IMR-90 (cell line): ENCODE measurements at regions not wholly inside any gene's neighbourhood (a gene's known extent, or its start where the extent isn't known, plus 50 kb on each side); places are given as distances from the start of the nearest gene placed in this dataset.

Experiments
- ATAC-seq: fragments of 200-7000 bp; cut with Tn5 transposase; 2 replicates; pipeline ENCODE4 v1.9.1; 2020; ENCODE audit warnings: low read depth, mild to moderate bottlenecking, moderate library complexity
- BruUV-seq: library from RNA; stranded (reverse); fragments of 400-500 nt; replicated peaks from 2 replicates; lab custom pipeline; 2021; lab: Mats Ljungman, UMichigan
- CTCF ChIA-PET: fragments of 300-600 bp; formaldehyde crosslinking; extraction: SDS; loops from one replicate; lab custom pipeline; 2021; ENCODE audit warnings: antibody characterized with exemption; lab: Yijun Ruan, JAX
- POLR2A ChIA-PET: fragments of 300-600 bp; sonication (Branson Sonifier 250); formaldehyde crosslinking; loops from one replicate; lab custom pipeline; 2022; ENCODE audit warnings: antibody characterized with exemption; ENCODE audit not compliant: unreplicated experiment; lab: Charles Lee
- DNase-seq: peaks from one replicate; pipeline ENCODE4 v3.0.0; 2013
- H2AFZ ChIP-seq: replicated peaks from 2 replicates; pipeline ENCODE3; 2013; ENCODE audit warnings: low read length, mild to moderate bottlenecking; ENCODE audit not compliant: poor library complexity
- H2AK5ac ChIP-seq: 2 replicates; pipeline ENCODE4 v1.6.1; 2013; ENCODE audit warnings: low read depth, low read length, inconsistent platforms
- H2AK9ac ChIP-seq: replicated peaks from 2 replicates; pipeline ENCODE3; 2013; ENCODE audit warnings: mild to moderate bottlenecking, low read depth, low read length, moderate library complexity; ENCODE audit not compliant: poor library complexity
- H2BK120ac ChIP-seq: 2 replicates; pipeline ENCODE4 v1.6.1; 2013; ENCODE audit warnings: low read depth, low read length, inconsistent platforms
- H2BK15ac ChIP-seq: 3 replicates; pipeline ENCODE4 v1.6.1; 2013; ENCODE audit warnings: low read depth, low read length, inconsistent platforms
- H2BK20ac ChIP-seq: 2 replicates; pipeline ENCODE4 v1.6.1; 2013; ENCODE audit warnings: low read depth, mild to moderate bottlenecking, inconsistent platforms, low read length, moderate library complexity
- H2BK5ac ChIP-seq: 2 replicates; pipeline ENCODE4 v1.6.1; 2013; ENCODE audit warnings: mild to moderate bottlenecking, low read depth, low read length, inconsistent platforms; ENCODE audit not compliant: poor library complexity, severe bottlenecking
- H3K14ac ChIP-seq: replicated peaks from 2 replicates; pipeline ENCODE4 v1.6.1; 2013; ENCODE audit warnings: low read depth, low read length, inconsistent platforms
- H3K18ac ChIP-seq: 2 replicates; pipeline ENCODE4 v1.6.1; 2013; ENCODE audit warnings: low read depth, low read length, control low read depth
- H3K23ac ChIP-seq: 2 replicates; pipeline ENCODE4 v1.6.1; 2013; ENCODE audit warnings: low read depth, low read length, inconsistent platforms
- H3K27ac ChIP-seq: 2 replicates; pipeline ENCODE4 v1.5.1; 2013; ENCODE audit warnings: mild to moderate bottlenecking, control low read depth, low read length; ENCODE audit not compliant: insufficient read depth
- H3K27me3 ChIP-seq: 2 replicates; pipeline ENCODE4 v1.6.1; 2013; ENCODE audit warnings: low read length; ENCODE audit not compliant: control insufficient read depth, insufficient read depth
- H3K36me3 ChIP-seq: 2 replicates; pipeline ENCODE4 v1.6.1; 2013; ENCODE audit warnings: low read length, mixed read lengths; ENCODE audit not compliant: control insufficient read depth, insufficient read depth
- H3K4ac ChIP-seq: 2 replicates; pipeline ENCODE4 v1.6.1; 2013; ENCODE audit warnings: low read depth, low read length, inconsistent platforms
- H3K4me1 ChIP-seq: 2 replicates; pipeline ENCODE4 v1.6.1; 2013; ENCODE audit warnings: low read length, mixed read lengths; ENCODE audit not compliant: control insufficient read depth, insufficient read depth
- H3K4me2 ChIP-seq: 2 replicates; pipeline ENCODE4 v1.6.1; 2013; ENCODE audit warnings: low read depth, mild to moderate bottlenecking, control low read depth, low read length, moderate library complexity
- H3K4me3 ChIP-seq: 2 replicates; pipeline ENCODE4 v1.5.1; 2013; ENCODE audit warnings: low read depth, mild to moderate bottlenecking, control low read depth, low read length, moderate library complexity; ENCODE audit not compliant: insufficient read depth
- H3K56ac ChIP-seq: 2 replicates; pipeline ENCODE4 v1.6.1; 2013; ENCODE audit warnings: low read length, inconsistent platforms; ENCODE audit not compliant: insufficient read depth; ENCODE audit errors: extremely low read depth
- H3K79me1 ChIP-seq, 2 experiments: 2 replicates each; pipeline ENCODE4 v1.6.1; 2013; ENCODE audit warnings: low read length in 2 of 2, inconsistent platforms in 1 of 2, low read depth in 1 of 2
- H3K9ac ChIP-seq: 2 replicates; pipeline ENCODE4 v1.6.1; 2013; ENCODE audit warnings: low read depth, low read length, control low read depth
- H3K9me1 ChIP-seq: 2 replicates; pipeline ENCODE4 v1.6.1; 2013; ENCODE audit warnings: low read length, inconsistent platforms; ENCODE audit not compliant: insufficient read depth
- H3K9me3 ChIP-seq: 2 replicates; pipeline ENCODE4 v1.6.1; 2013; ENCODE audit warnings: low read length; ENCODE audit not compliant: control insufficient read depth, insufficient read depth
- H4K20me1 ChIP-seq: 2 replicates; pipeline ENCODE4 v1.6.1; 2013; ENCODE audit warnings: low read length, inconsistent platforms; ENCODE audit not compliant: insufficient read depth
- H4K5ac ChIP-seq: 2 replicates; pipeline ENCODE4 v1.6.1; 2013; ENCODE audit warnings: mild to moderate bottlenecking, low read depth, low read length, control low read depth
- H4K8ac ChIP-seq, 2 experiments: 2 replicates each; pipeline ENCODE4 v1.6.1; 2013; ENCODE audit warnings: low read depth in 2 of 2, low read length in 2 of 2, control low read depth in 1 of 2, inconsistent platforms in 1 of 2
- H4K91ac ChIP-seq: 2 replicates; pipeline ENCODE4 v1.6.1; 2013; ENCODE audit warnings: low read depth, low read length, inconsistent platforms; ENCODE audit not compliant: insufficient read depth
- BHLHE40 ChIP-seq: fragments of 150-350 bp; IDR thresholded peaks from 2 replicates; pipeline ENCODE4 v1.6.1; 2016; ENCODE audit warnings: mild to moderate bottlenecking, low read depth, low read length
- CEBPB ChIP-seq: IDR thresholded peaks from 2 replicates; pipeline ENCODE4 v1.6.1; 2012; ENCODE audit warnings: low read depth, low read length, improper control_type of control experiment
- CTCF ChIP-seq: conservative IDR thresholded peaks from 2 replicates; pipeline ENCODE4 v1.5.1; 2012; ENCODE audit warnings: mild to moderate bottlenecking, low read depth, low read length, improper control_type of control experiment
- ELK1 ChIP-seq: fragments of 150-350 bp; IDR thresholded peaks from 2 replicates; pipeline ENCODE4 v1.6.1; 2016; ENCODE audit warnings: low read depth, mild to moderate bottlenecking, low read length, moderate library complexity, borderline replicate concordance
- FOS ChIP-seq: fragments of 150-350 bp; IDR thresholded peaks from 2 replicates; pipeline ENCODE4 v1.6.1; 2016; ENCODE audit warnings: low read depth, low read length
- MXI1 ChIP-seq: IDR thresholded peaks from 2 replicates; pipeline ENCODE4 v1.6.1; 2012; ENCODE audit warnings: low read depth, mild to moderate bottlenecking, low read length, moderate library complexity, borderline replicate concordance
- RAD21 ChIP-seq: IDR thresholded peaks from 2 replicates; pipeline ENCODE4 v1.6.1; 2012; ENCODE audit warnings: low read length, improper control_type of control experiment
- RFX5 ChIP-seq: IDR thresholded peaks from 2 replicates; pipeline ENCODE4 v1.8.0; 2012; ENCODE audit warnings: low read depth, mild to moderate bottlenecking, low read length, moderate library complexity
- WGBS, 2 experiments: methylation state at CpG; one replicate each; pipeline versions ENCODE4 v1.1.5 to v1.1.7; 2013; ENCODE audit warnings: missing lambda C conversion rate in 2 of 2; ENCODE audit not compliant: insufficient read length in 1 of 2; ENCODE audit errors: extremely low coverage in 2 of 2; 5-methylcytosine and 5-hydroxymethylcytosine counted together
- dilution Hi-C: fragments of 300-500 bp; cut with HindIII; formaldehyde crosslinking; loops from one replicate; pipeline ENCODE4 v1.14.3; 2018; ENCODE audit warnings: low sequenced_read_pairs; ENCODE audit not compliant: unreplicated experiment
- in situ Hi-C: fragments of 300-500 bp; cut with MboI; formaldehyde crosslinking; loops from 3 replicates; pipeline ENCODE4 v1.14.3; 2019; ENCODE audit warnings: low sequenced_read_pairs, inconsistent platforms, mixed read lengths
- intact Hi-C: fragments of 100-400 bp; cut with micrococcal nuclease; formaldehyde crosslinking; loops from 2 replicates; pipeline ENCODE4 v1.10.0; 2022

- Histone ChIP-seq H2AK5ac (no peak overlapping the region), H3K18ac (no peak overlapping the region), H3K23ac (no peak overlapping the region), H2BK120ac (no peak overlapping the region), H4K8ac (no peak overlapping the region), H2BK20ac (no peak overlapping the region), H4K20me1 (no peaks in the 10 kb centered on the region), H3K79me1 (no peaks in the 10 kb centered on the region), H3K4me3 (no peak overlapping the region), H3K56ac (no peak overlapping the region), H3K27ac (no peak overlapping the region), H3K36me3 (no peaks in the 10 kb centered on the region), H2BK5ac (no peak overlapping the region), H3K9me1 (no peaks in the 10 kb centered on the region), H4K91ac (no peak overlapping the region), H2BK15ac (no peak overlapping the region), H3K4ac (no peak overlapping the region), H3K4me1 (no peaks in the 10 kb centered on the region), H3K9me3 (peaks cover 2% of the 10 kb centered on the region; the same call in 1 of the 2 replicates), H3K4me2 (no peak overlapping the region), H3K27me3 (no peaks in the 10 kb centered on the region), H2AFZ (no peak overlapping the region), H3K9ac (no peak overlapping the region), H3K14ac (no peak overlapping the region), H4K5ac (no peak overlapping the region), H2AK9ac (no peak overlapping the region)
- intact Hi-C loops = no loop called here
- TF ChIP-seq ELK1 (no peak), FOS (no peak), RAD21 (no peak), BHLHE40 (no peak), MXI1 (no peak), RFX5 (no peak), CEBPB (no peak), CTCF (no peak)
- ATAC-seq (no peak), DNase-seq (no peak)
- no TSS peak for BruUV-seq
- CTCF ChIA-PET = no interaction called here
- POLR2A ChIA-PET = no interaction called here
- WGBS, 2 experiments = 6% methylated on average over 15 of the region's 35 CpGs; no CpG with 5 or more reads in 1 of the 2 experiments
- dilution Hi-C loops = no loop called here
- in situ Hi-C loops = no loop called here
Observed at GRCh38 chr22:16717699-16718558, 107.3 kb downstream of the XKR3 start.
